ENCODE measurements at regions not wholly inside any gene's neighbourhood (a gene's known extent, or its start where the extent isn't known, plus 50 kb on each side); places are given as distances from the start of the nearest gene placed in this dataset.
"Not testable (repeated sequence)": the region's sequence is repeated elsewhere in the genome, so short reads cannot be mapped to it uniquely, and the experiment has no call there.

- DNase-seq: no peak
Measured at GRCh38 chr1:173300061-173301044, 93.2 kb upstream of the TNFSF4 start.

GRCh38 chr1:173301507-173301906 is 94.4 kb upstream of the TNFSF4 start:
- DNase-seq: no peak

- no peak for DNase-seq
Measured at GRCh38 chr1:173302366-173302765, 95.2 kb upstream of the TNFSF4 start.

GRCh38 chr1:173302890-173303829 is 96.0 kb upstream of the TNFSF4 start:
- no peak for DNase-seq

- DNase-seq: no peak
Measured at GRCh38 chr1:173303984-173304383, 96.9 kb upstream of the TNFSF4 start.

GRCh38 chr1:173304529-173305227 is 97.5 kb upstream of the TNFSF4 start:
- no peak for DNase-seq

- no peak for DNase-seq
Measured at GRCh38 chr1:173307845-173308244, 100.7 kb upstream of the TNFSF4 start.

- no peak for DNase-seq
Measured at GRCh38 chr1:173314656-173315055, 107.5 kb upstream of the TNFSF4 start.

GRCh38 chr1:173315296-173315695 is 108.2 kb upstream of the TNFSF4 start:
- DNase-seq: no peak

GRCh38 chr1:173318788-173319187 is 111.7 kb upstream of the TNFSF4 start:
- DNase-seq: no peak

GRCh38 chr1:173324352-173324751 is 117.2 kb upstream of the TNFSF4 start:
- DNase-seq: not testable (repeated sequence)

GRCh38 chr1:173327987-173328386 is 120.9 kb upstream of the TNFSF4 start:
- DNase-seq: not testable (repeated sequence)

GRCh38 chr1:173328961-173329360 is 121.8 kb upstream of the TNFSF4 start:
- no peak for DNase-seq

GRCh38 chr1:173329726-173330125 is 122.6 kb upstream of the TNFSF4 start:
- no peak for DNase-seq

- DNase-seq: no peak
Measured at GRCh38 chr1:173330149-173330951, 123.2 kb upstream of the TNFSF4 start.

- DNase-seq: not testable (repeated sequence)
Measured at GRCh38 chr1:173330952-173331548, 123.9 kb upstream of the TNFSF4 start.

- DNase-seq: no peak
Measured at GRCh38 chr1:173332026-173332425, 124.9 kb upstream of the TNFSF4 start.

- DNase-seq: no peak
Measured at GRCh38 chr1:173333581-173333980, 126.5 kb upstream of the TNFSF4 start.

- no peak for DNase-seq
Measured at GRCh38 chr1:173337126-173337525, 130.0 kb upstream of the TNFSF4 start.

- DNase-seq: no peak
Measured at GRCh38 chr1:173341307-173341706, 134.2 kb upstream of the TNFSF4 start.

GRCh38 chr1:173341971-173342370 is 134.8 kb upstream of the TNFSF4 start:
- DNase-seq: no peak

GRCh38 chr1:173342736-173343135 is 134.4 kb upstream of the PRDX6 start:
- no peak for DNase-seq
